GM10266 (cell line): ENCODE measurements at regions not wholly inside any gene's neighbourhood (a gene's known extent, or its start where the extent isn't known, plus 50 kb on each side); places are given as distances from the start of the nearest gene placed in this dataset.

Source experiments
- DNase-seq: peaks from one replicate; pipeline ENCODE4 v3.0.0; 2012; ENCODE audit errors: extremely low spot score
- TF ChIP-seq, protein P1 (sequence below): IDR thresholded peaks from 2 replicates; pipeline ENCODE4 v1.5.1; 2012; ENCODE audit warnings: mild to moderate bottlenecking, low read depth; ENCODE audit not compliant: control insufficient read depth, insufficient read depth; ENCODE audit errors: missing control alignments

DNA sequence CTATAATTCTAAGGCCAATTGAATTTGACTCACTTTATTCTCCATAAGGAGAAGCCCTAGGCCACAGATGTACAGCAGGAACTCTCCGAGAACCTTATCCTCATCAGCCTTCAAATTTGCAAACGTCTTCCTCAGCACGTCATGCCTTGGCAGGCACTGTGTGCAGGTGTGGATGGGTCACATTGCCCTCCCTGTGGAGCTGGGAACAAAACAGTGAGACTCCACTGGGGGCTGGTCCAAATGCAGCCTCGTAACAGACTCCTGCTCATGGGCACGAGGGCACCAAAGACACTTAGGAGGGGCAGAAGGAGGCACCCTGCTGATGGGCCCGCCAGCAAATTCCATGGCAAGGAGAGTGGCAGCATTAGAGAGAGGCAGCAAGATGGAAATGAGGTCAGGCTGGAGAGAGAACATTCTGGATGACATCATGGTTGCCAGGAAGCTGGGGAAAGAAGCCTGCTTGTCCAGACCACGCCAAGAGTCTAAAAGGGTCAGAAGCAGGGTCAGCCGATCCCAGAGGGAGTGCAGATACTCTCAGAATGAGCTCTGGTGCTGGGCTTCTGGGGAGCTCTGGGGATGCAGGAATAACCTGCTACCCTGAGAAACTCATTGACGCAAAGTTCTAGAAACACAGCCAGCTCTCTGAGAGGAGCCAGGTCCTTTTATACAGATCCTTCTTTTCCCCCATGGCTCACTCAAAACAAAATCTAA is 242.2 kb downstream of the B3GLCT start:
- no peak for DNase-seq
- TF ChIP-seq, protein P1, sequence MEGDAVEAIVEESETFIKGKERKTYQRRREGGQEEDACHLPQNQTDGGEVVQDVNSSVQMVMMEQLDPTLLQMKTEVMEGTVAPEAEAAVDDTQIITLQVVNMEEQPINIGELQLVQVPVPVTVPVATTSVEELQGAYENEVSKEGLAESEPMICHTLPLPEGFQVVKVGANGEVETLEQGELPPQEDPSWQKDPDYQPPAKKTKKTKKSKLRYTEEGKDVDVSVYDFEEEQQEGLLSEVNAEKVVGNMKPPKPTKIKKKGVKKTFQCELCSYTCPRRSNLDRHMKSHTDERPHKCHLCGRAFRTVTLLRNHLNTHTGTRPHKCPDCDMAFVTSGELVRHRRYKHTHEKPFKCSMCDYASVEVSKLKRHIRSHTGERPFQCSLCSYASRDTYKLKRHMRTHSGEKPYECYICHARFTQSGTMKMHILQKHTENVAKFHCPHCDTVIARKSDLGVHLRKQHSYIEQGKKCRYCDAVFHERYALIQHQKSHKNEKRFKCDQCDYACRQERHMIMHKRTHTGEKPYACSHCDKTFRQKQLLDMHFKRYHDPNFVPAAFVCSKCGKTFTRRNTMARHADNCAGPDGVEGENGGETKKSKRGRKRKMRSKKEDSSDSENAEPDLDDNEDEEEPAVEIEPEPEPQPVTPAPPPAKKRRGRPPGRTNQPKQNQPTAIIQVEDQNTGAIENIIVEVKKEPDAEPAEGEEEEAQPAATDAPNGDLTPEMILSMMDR, result no peak

DNA sequence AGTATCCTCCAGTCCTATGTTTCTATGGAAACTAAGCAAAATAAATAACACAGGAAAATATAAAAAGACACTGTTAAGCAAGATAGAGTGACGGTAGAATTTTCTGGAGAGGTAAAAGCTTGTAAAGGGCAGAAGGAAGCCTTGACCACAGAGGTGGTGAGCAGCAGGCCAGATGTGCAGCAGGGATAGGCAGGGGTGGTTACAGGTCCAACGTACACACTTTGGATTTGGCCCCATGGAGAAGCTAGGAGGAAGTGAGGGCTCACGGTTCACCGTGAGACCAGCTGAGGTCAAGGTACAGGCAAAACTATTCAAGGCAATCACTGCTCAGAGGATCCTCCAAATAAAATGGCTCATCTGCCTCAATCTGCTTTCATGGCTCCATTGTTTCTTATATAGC is 242.8 kb downstream of the B3GLCT start:
- TF ChIP-seq, protein P1, result no peak
- DNase-seq, result no peak

DNA sequence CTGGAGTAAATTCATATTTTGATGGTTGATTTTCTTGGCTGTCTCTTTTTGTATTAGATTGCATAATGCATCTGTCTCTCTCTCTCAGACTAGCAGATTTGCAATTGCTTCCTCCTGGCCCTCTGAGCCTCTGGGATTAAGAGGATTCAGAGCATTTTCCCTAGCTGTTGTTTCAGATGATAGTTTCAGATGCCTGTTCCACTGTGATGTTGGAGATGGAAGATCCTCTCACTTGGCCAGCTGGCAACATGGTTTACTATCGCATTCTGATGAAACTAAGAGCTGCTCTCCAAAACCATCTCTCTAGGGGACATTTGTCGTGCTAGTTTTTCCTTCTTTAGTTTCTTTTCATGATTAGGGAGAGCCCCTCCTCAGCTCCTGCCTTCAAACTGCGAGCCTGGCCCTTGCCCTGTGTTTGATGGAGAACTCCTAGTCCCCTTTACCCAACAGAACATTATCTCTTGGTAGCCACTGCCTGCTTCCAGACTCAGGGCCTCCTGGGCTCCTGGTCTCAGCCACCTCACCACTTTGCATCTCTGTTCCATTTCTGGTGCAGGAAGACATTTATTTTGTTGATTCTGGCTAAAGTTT is 244.6 kb downstream of the B3GLCT start:
- no peak for DNase-seq

DNA sequence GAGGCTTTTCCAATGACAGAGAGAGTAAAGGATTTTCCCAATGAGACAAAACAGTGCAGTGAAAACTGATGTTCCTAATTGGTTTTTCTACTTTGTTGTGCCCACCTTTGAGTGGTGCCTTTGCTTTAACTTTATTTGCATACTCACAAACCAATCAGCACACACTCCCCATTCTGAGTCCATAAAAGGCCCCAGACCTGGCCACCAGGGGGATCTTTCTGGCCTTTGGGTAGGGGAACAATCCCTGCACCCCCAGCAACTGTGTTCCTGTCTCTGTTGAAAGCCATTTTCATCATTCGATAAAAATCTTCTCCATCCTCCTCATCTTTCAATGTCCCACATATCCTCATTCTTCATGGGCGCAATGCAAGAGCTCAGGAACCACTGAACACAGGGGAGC is 252.8 kb downstream of the B3GLCT start:
- TF ChIP-seq, protein P1, result no peak
- DNase-seq, result no peak

More for the DNA sequence above, 244.6 kb downstream of the B3GLCT start:
- TF ChIP-seq, protein P1, result no peak

DNA sequence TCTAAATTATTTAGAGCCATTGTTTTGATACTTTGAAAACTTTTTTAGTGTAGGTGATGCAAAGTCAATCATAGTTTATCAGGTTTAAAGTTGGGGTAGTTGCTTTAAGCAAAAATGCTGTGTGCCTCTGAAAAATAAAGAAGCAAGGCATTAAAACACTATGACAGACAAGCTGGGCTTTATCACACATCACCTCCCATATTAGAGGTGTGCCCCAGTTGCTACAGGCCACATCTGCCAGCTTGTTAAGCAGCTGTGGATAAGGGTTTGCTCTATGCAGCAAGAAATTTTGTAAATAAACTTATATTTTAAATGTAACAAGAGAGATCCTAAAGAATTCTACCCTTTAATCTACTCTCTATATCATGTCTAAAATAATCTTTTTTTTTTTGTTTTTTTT is 255.8 kb downstream of the B3GLCT start:
- TF ChIP-seq, protein P1, result no peak
- no peak for DNase-seq

DNA sequence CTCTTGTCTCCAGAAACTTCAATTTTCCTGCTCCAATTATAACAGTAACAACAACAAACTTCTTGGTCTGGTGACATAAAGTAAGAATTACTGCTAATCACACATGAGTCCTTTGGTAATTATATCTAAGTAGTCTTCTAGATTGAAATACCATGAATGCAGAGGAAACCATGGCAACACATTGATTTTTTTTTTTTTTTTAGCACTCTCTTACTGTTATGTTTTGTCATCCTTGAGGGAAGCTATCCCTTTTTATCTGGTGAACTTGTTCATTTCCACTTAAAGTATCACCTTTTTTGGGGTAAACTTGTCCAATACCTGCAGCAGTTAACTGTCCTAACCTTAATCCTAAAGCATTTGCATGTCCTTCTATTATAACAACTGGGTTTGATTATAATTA is 256.3 kb downstream of the B3GLCT start:
- DNase-seq, result no peak
- TF ChIP-seq, protein P1, result no peak

DNA sequence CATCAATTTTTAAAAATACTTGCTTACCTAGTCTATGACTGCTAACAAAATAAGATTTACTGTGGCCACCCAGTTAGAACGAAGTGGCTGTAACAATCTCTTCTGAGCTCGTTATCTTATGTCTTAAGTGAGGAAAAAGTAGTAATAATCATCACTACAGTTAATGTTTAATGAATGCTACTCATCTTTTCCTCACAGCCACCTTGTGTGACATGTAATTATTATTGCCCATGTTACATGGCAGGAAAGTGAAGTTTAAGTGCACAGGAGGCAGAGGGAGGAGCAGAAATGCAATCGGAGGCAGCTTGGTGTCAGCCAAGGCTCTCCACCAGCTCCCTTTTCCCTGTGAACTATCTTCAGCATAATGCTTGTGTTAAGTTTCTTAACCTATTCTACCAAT is 260.3 kb downstream of the B3GLCT start:
- TF ChIP-seq, protein P1, result no peak
- DNase-seq, result no peak
